AML-193 (cell line): ENCODE measurements at regions not wholly inside any gene's neighbourhood (a gene's known extent, or its start where the extent isn't known, plus 50 kb on each side); places are given as distances from the start of the nearest gene placed in this dataset.

ENCODE experiments used
- DNase-seq, 2 experiments: peaks; one replicate each; lab custom pipeline; 2025; lab: John Stamatoyannopoulos, UW

GRCh38 chr2:167681234-167682015 is 566.0 kb downstream of the STK39 start:
- no peak for DNase-seq

- DNase-seq = no peak
Measured at GRCh38 chr2:167678158-167678557, 569.2 kb downstream of the STK39 start.

GRCh38 chr2:167675906-167676305 is 571.5 kb downstream of the STK39 start:
- no peak for DNase-seq

GRCh38 chr2:167670588-167670987 is 576.8 kb downstream of the STK39 start:
- no peak for DNase-seq

- no peak for DNase-seq
Measured at GRCh38 chr2:167653131-167653530, 594.3 kb downstream of the STK39 start.

- no peak for DNase-seq
Measured at GRCh38 chr2:167652401-167652800, 595.0 kb downstream of the STK39 start.

GRCh38 chr2:167651406-167652151 is 595.8 kb downstream of the STK39 start:
- no peak for DNase-seq

GRCh38 chr2:167646557-167646956 is 600.8 kb downstream of the STK39 start:
- DNase-seq = no peak

GRCh38 chr2:167640096-167640495 is 607.3 kb downstream of the STK39 start:
- no peak for DNase-seq

GRCh38 chr2:167637741-167638140 is 609.7 kb downstream of the STK39 start:
- no peak for DNase-seq

GRCh38 chr2:167632271-167632670 is 615.1 kb downstream of the STK39 start:
- peak in 1 of 2 experiments; percentile 2 for DNase-seq

GRCh38 chr2:167626961-167627360 is 620.4 kb downstream of the STK39 start:
- no peak for DNase-seq

- DNase-seq = no peak
Measured at GRCh38 chr2:167626301-167626700, 621.1 kb downstream of the STK39 start.

- no peak for DNase-seq
Measured at GRCh38 chr2:167616997-167617396, 630.4 kb downstream of the STK39 start.

GRCh38 chr2:167613471-167613870 is 633.9 kb downstream of the STK39 start:
- no peak for DNase-seq

- DNase-seq = no peak
Measured at GRCh38 chr2:167608487-167608886, 638.9 kb downstream of the STK39 start.

- no peak for DNase-seq
Measured at GRCh38 chr2:167607731-167608130, 639.7 kb downstream of the STK39 start.

GRCh38 chr2:167607211-167607610 is 640.2 kb downstream of the STK39 start:
- DNase-seq = no peak

- no peak for DNase-seq
Measured at GRCh38 chr2:167602122-167602521, 645.3 kb downstream of the STK39 start.

GRCh38 chr2:167599219-167599618 is 648.2 kb downstream of the STK39 start:
- no peak for DNase-seq

- DNase-seq = no peak
Measured at GRCh38 chr2:167595839-167596471, 651.4 kb downstream of the STK39 start.

- DNase-seq = no peak
Measured at GRCh38 chr2:167595021-167595420, 652.4 kb downstream of the STK39 start.

- DNase-seq = no peak
Measured at GRCh38 chr2:167592441-167592840, 655.0 kb downstream of the STK39 start.
